ENCODE measurements at regions not wholly inside any gene's neighbourhood (a gene's known extent, or its start where the extent isn't known, plus 50 kb on each side); places are given as distances from the start of the nearest gene placed in this dataset.

DNA sequence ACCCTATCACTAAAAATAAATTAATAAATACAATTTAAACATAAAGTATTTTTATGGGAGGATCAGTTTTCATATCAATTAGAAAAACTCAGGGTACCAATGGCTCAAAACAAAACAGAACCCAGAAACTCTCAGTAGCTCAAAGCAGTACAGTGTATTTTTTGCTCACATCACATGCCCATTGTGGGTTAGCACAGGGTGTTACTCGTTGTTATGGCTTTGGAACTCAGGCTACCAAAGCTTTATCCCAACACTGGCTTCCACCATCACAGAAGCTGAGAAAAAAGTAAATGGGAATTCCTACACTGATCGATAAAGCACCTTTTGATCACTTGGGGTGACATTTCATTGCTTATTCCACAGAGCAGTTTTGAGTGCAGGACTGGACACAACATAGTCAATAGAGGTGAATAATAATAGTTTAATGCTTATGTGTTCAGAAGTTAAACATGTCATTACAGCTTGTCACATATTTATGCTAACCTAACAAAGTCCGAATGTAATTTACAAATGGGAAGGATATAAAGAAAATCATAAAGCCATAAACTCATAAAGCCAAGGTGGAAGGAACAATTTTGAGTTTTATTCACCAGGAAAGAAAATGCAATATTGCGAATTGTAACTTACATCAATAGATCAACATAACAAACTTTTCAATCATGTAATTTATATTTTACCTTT lies 484.5 kb upstream of the TMPRSS15 start:
- TF ChIP-seq, protein P1, sequence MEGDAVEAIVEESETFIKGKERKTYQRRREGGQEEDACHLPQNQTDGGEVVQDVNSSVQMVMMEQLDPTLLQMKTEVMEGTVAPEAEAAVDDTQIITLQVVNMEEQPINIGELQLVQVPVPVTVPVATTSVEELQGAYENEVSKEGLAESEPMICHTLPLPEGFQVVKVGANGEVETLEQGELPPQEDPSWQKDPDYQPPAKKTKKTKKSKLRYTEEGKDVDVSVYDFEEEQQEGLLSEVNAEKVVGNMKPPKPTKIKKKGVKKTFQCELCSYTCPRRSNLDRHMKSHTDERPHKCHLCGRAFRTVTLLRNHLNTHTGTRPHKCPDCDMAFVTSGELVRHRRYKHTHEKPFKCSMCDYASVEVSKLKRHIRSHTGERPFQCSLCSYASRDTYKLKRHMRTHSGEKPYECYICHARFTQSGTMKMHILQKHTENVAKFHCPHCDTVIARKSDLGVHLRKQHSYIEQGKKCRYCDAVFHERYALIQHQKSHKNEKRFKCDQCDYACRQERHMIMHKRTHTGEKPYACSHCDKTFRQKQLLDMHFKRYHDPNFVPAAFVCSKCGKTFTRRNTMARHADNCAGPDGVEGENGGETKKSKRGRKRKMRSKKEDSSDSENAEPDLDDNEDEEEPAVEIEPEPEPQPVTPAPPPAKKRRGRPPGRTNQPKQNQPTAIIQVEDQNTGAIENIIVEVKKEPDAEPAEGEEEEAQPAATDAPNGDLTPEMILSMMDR (IDR thresholded peaks at IDR 0.05; ENCODE audit: insufficient read depth, low read length, poor library complexity, severe bottlenecking), result no peak
- no peaks in the 10 kb centered on the region for H3K36me3 ChIP-seq (ENCODE audit: control insufficient read depth, insufficient read depth, low read length)

GRCh38 chr21:18893406-18893805 lies 489.8 kb upstream of the TMPRSS15 start:
- H3K4me3 ChIP-seq (ENCODE audit: low read depth, low read length), result no peak overlapping the region
- no peaks in the 10 kb centered on the region for H3K27me3 ChIP-seq (ENCODE audit: control insufficient read depth, insufficient read depth, low read length)
- no peaks in the 10 kb centered on the region for H3K36me3 ChIP-seq (ENCODE audit: control insufficient read depth, insufficient read depth, low read length)
- DNase-seq (ENCODE audit: low read depth), result no peak
- TF ChIP-seq, protein P1 (IDR thresholded peaks at IDR 0.05; ENCODE audit: insufficient read depth, low read length, poor library complexity, severe bottlenecking), result no peak

More for the DNA sequence above, 484.5 kb upstream of the TMPRSS15 start:
- Histone ChIP-seq H3K4me3 (ENCODE audit: low read depth, low read length) (no peak overlapping the region), H3K27me3 (ENCODE audit: control insufficient read depth, insufficient read depth, low read length) (no peaks in the 10 kb centered on the region)
- no peak for DNase-seq (ENCODE audit: low read depth)

DNA sequence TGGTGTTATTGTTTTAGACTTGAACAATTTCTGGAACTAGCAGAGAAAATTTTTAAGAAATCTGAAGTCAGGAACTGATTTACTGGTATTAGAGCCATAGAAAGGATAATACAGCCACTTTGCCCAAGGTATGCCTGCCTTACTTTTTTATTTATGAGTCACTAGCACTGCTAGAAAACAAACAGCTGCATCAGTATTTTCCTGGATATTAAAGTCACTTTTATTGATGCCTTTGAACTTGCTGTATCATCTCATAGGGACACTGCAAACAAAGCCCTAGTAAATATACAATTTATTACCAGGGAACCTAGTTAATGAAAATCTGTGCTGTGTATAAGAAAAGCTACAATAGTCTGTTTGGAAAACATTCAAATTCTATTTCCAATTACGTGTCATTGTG lies 490.8 kb upstream of the TMPRSS15 start:
- Histone ChIP-seq H3K27me3 (ENCODE audit: control insufficient read depth, insufficient read depth, low read length) (no peaks in the 10 kb centered on the region), H3K4me3 (ENCODE audit: low read depth, low read length) (no peak overlapping the region), H3K36me3 (ENCODE audit: control insufficient read depth, insufficient read depth, low read length) (no peaks in the 10 kb centered on the region)
- no peak for DNase-seq (ENCODE audit: low read depth)
- TF ChIP-seq, protein P1 (IDR thresholded peaks at IDR 0.05; ENCODE audit: insufficient read depth, low read length, poor library complexity, severe bottlenecking), result no peak

GRCh38 chr21:18899261-18899660 lies 495.7 kb upstream of the TMPRSS15 start:
- Histone ChIP-seq H3K4me3 (ENCODE audit: low read depth, low read length) (no peak overlapping the region), H3K36me3 (ENCODE audit: control insufficient read depth, insufficient read depth, low read length) (no peaks in the 10 kb centered on the region), H3K27me3 (ENCODE audit: control insufficient read depth, insufficient read depth, low read length) (no peaks in the 10 kb centered on the region)
- DNase-seq (ENCODE audit: low read depth), result no peak
- TF ChIP-seq, protein P1 (IDR thresholded peaks at IDR 0.05; ENCODE audit: insufficient read depth, low read length, poor library complexity, severe bottlenecking), result no peak

DNA sequence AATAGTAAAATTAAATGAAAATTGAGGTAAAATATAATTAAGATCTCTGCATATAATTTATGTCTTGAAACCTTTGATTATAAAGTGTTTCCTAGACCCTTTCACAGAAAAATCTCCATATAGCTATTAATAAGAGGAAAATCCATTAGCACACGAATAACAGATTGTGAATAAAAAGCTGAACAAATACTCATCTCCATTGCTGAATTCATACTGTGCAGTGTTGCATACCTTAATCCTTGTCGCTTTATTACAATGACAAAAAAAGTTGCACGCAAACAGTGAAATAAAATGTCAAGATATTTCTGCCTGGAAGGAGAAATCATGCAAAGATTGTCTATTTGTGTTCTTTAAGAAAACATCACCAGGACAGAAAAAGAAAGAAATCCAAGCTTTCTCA lies 499.1 kb upstream of the TMPRSS15 start:
- TF ChIP-seq, protein P1 (IDR thresholded peaks at IDR 0.05; ENCODE audit: insufficient read depth, low read length, poor library complexity, severe bottlenecking), result no peak
- no peak for DNase-seq (ENCODE audit: low read depth)
- Histone ChIP-seq H3K36me3 (ENCODE audit: control insufficient read depth, insufficient read depth, low read length) (no peaks in the 10 kb centered on the region), H3K4me3 (ENCODE audit: low read depth, low read length) (no peak overlapping the region), H3K27me3 (ENCODE audit: control insufficient read depth, insufficient read depth, low read length) (no peaks in the 10 kb centered on the region)

DNA sequence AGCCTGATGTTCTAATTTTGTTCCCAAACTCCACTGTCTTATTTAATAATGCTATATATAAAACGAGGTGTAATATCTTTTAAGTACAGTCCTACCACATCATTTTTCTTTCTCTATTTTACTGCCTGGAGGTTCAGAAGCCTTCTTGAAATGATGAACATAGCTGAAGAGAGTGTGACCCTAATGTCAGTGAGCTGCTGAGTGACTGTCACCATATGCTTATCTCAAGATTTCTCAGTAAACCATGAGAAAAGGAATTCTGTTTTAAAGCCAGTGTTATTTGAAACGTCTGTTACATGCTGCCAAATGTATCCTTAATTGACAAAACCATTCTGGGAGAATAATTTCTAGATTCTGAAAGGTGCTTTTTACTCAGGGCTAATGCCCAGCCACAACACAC lies 503.5 kb upstream of the TMPRSS15 start:
- no peak for DNase-seq (ENCODE audit: low read depth)
- TF ChIP-seq, protein P1 (IDR thresholded peaks at IDR 0.05; ENCODE audit: insufficient read depth, low read length, poor library complexity, severe bottlenecking), result no peak
- Histone ChIP-seq H3K27me3 (ENCODE audit: control insufficient read depth, insufficient read depth, low read length) (no peaks in the 10 kb centered on the region), H3K36me3 (ENCODE audit: control insufficient read depth, insufficient read depth, low read length) (no peaks in the 10 kb centered on the region), H3K4me3 (ENCODE audit: low read depth, low read length) (no peak overlapping the region)
